ENCODE measurements at regions not wholly inside any gene's neighbourhood (a gene's known extent, or its start where the extent isn't known, plus 50 kb on each side); places are given as distances from the start of the nearest gene placed in this dataset.
"Not testable (repeated sequence)": the region's sequence is repeated elsewhere in the genome, so short reads cannot be mapped to it uniquely, and the experiment has no call there.

- TF ChIP-seq RNF219 (CRISPR knock-in tag; IDR thresholded peaks at IDR 0.05) (no peak), ZNF584 (CRISPR knock-in tag; IDR thresholded peaks at IDR 0.05; ENCODE audit: low read depth) (no peak), ZNF431 (CRISPR knock-in tag; IDR thresholded peaks at IDR 0.05) (no peak)
Measured at GRCh38 chr7:145434811-145435210, 599.0 kb upstream of the TPK1 start (continued).

GRCh38 chr7:145431834-145432233, 596.0 kb upstream of the TPK1 start:
- TF ChIP-seq SMARCA5 (IDR thresholded peaks at IDR 0.05), result no peak
- TF ChIP-seq E2F3 (CRISPR knock-in tag; IDR thresholded peaks at IDR 0.05), result no peak
- TF ChIP-seq FOXK1 (CRISPR knock-in tag; IDR thresholded peaks at IDR 0.05; ENCODE audit: borderline replicate concordance), result no peak
- H3K9me1 ChIP-seq (ENCODE audit: control insufficient read depth, insufficient read depth, low read length), result no peaks in the 10 kb centered on the region
- no peaks in the 10 kb centered on the region for H3K4me1 ChIP-seq (replicated peaks in 1 of 2; ENCODE audit: control insufficient read depth in 2 of 2, insufficient read depth in 2 of 2, low read length in 2 of 2)
- no peak overlapping the region for H3K4me3 ChIP-seq
- ATAC-seq (no peak), FAIRE-seq (no peak), DNase-seq (ENCODE audit: extremely low read depth in 1 of 4, low spot score in 3 of 4) (no peak)
- H3K79me2 ChIP-seq (ENCODE audit: control insufficient read depth, insufficient read depth, low read length), result no peaks in the 10 kb centered on the region
- no peak overlapping the region for H3K4me2 ChIP-seq (ENCODE audit: insufficient read depth, low read length)
- H2AFZ ChIP-seq (ENCODE audit: low read depth, low read length), result no peak overlapping the region
- CTCF ChIA-PET (ENCODE audit: low intra/inter-chr PET ratio), result no interaction called here
- H3K36me3 ChIP-seq (ENCODE audit: control insufficient read depth, insufficient read depth, low read length), result no peaks in the 10 kb centered on the region
- H3K9me3 ChIP-seq (replicated peaks; ENCODE audit: control insufficient read depth, insufficient read depth, low read depth, low read length), result peaks cover 8% of the 10 kb centered on the region
- no peak overlapping the region for H3K9ac ChIP-seq (ENCODE audit: insufficient read depth in 1 of 2, low read depth in 2 of 2, low read length in 2 of 2)
- intact Hi-C loops (cut with micrococcal nuclease), result no loop called here
- in situ Hi-C loops (cut with MboI), result no loop called here
- H4K20me1 ChIP-seq (replicated peaks; ENCODE audit: control insufficient read depth, insufficient read depth, low read length), result no peaks in the 10 kb centered on the region
- H3K27me3 ChIP-seq (ENCODE audit: control insufficient read depth in 2 of 2, insufficient read depth in 2 of 2, low read length in 2 of 2), result no peaks in the 10 kb centered on the region
- no peak overlapping the region for H3K27ac ChIP-seq (ENCODE audit: extremely low read depth, low read depth, low read length)
- no TSS peak for BruUV-seq (replicated peaks)
- POLR2A ChIA-PET, result no interaction called here
- 0% methylated on average over 1 of the region's 1 CpG for WGBS (ENCODE audit: insufficient coverage, low coverage, missing lambda C conversion rate)

GRCh38 chr7:145418481-145418880, 582.6 kb upstream of the TPK1 start:
- H3K4me2 ChIP-seq (ENCODE audit: insufficient read depth, low read length); in situ Hi-C loops (cut with MboI); H3K27me3 ChIP-seq (ENCODE audit: control insufficient read depth in 2 of 2, insufficient read depth in 2 of 2, low read length in 2 of 2); H3K9me3 ChIP-seq (replicated peaks; ENCODE audit: control insufficient read depth, insufficient read depth, low read depth, low read length); H4K20me1 ChIP-seq (replicated peaks; ENCODE audit: control insufficient read depth, insufficient read depth, low read length); BruUV-seq (replicated peaks); FAIRE-seq; H3K4me1 ChIP-seq (replicated peaks in 1 of 2; ENCODE audit: control insufficient read depth in 2 of 2, insufficient read depth in 2 of 2, low read length in 2 of 2); H2AFZ ChIP-seq (ENCODE audit: low read depth, low read length); intact Hi-C loops (cut with micrococcal nuclease); H3K4me3 ChIP-seq; H3K79me2 ChIP-seq (ENCODE audit: control insufficient read depth, insufficient read depth, low read length); H3K9me1 ChIP-seq (ENCODE audit: control insufficient read depth, insufficient read depth, low read length); H3K36me3 ChIP-seq (ENCODE audit: control insufficient read depth, insufficient read depth, low read length); DNase-seq (ENCODE audit: extremely low read depth in 1 of 4, low spot score in 3 of 4); H3K27ac ChIP-seq (ENCODE audit: extremely low read depth, low read depth, low read length); POLR2A ChIA-PET; H3K9ac ChIP-seq (ENCODE audit: insufficient read depth in 1 of 2, low read depth in 2 of 2, low read length in 2 of 2); CTCF ChIA-PET (ENCODE audit: low intra/inter-chr PET ratio); ATAC-seq: not testable (repeated sequence)
- 1% methylated on average over 7 of the region's 8 CpGs for WGBS (ENCODE audit: insufficient coverage, low coverage, missing lambda C conversion rate)

Data from K562 (cell line).